Osteoblast (primary cell): ENCODE measurements at regions not wholly inside any gene's neighbourhood (a gene's known extent, or its start where the extent isn't known, plus 50 kb on each side); places are given as distances from the start of the nearest gene placed in this dataset.

ENCODE experiments used
- DNase-seq: peaks from one replicate; pipeline ENCODE4 v3.0.0; 2011; ENCODE audit warnings: low spot score, mixed read lengths; ENCODE audit not compliant: insufficient read length; ENCODE audit errors: missing footprints
- H2AFZ ChIP-seq: 2 replicates; pipeline ENCODE4 v1.6.0; 2011; ENCODE audit warnings: mild to moderate bottlenecking, low read length
- H3K27ac ChIP-seq: 2 replicates; pipeline ENCODE4 v1.5.1; 2011; ENCODE audit warnings: mild to moderate bottlenecking, low read depth, low read length, moderate library complexity
- H3K27me3 ChIP-seq: 2 replicates; pipeline ENCODE4 v1.6.0; 2012; ENCODE audit warnings: mild to moderate bottlenecking, control low read depth, inconsistent platforms, low read length, moderate library complexity; ENCODE audit not compliant: insufficient read depth
- H3K36me3 ChIP-seq: 2 replicates; pipeline ENCODE4 v1.5.1; 2011; ENCODE audit warnings: mild to moderate bottlenecking, low read length, control low read depth, moderate library complexity; ENCODE audit not compliant: insufficient read depth
- H3K4me1 ChIP-seq: 2 replicates; pipeline ENCODE4 v1.5.1; 2011; ENCODE audit warnings: mild to moderate bottlenecking, low read length, control low read depth, moderate library complexity; ENCODE audit not compliant: insufficient read depth
- H3K4me2 ChIP-seq: 2 replicates; pipeline ENCODE4 v1.6.0; 2011; ENCODE audit warnings: mild to moderate bottlenecking, low read length; ENCODE audit not compliant: insufficient read depth
- H3K4me3 ChIP-seq: fragments of 200-600 bp; sonication (generic); 3 replicates; pipeline ENCODE4 v1.5.1; 2012; ENCODE audit warnings: mild to moderate bottlenecking, low read length, inconsistent platforms; ENCODE audit not compliant: insufficient read depth
- H3K79me2 ChIP-seq: 2 replicates; pipeline ENCODE4 v1.6.0; 2012; ENCODE audit warnings: mild to moderate bottlenecking, low read length, control low read depth, inconsistent platforms; ENCODE audit not compliant: insufficient read depth
- H3K9me3 ChIP-seq: 2 replicates; pipeline ENCODE4 v1.5.1; 2011; ENCODE audit warnings: low read depth, low read length, control low read depth
- H4K20me1 ChIP-seq: 2 replicates; pipeline ENCODE4 v1.6.0; 2012; ENCODE audit warnings: mild to moderate bottlenecking, low read length, control low read depth; ENCODE audit not compliant: insufficient read depth
- TF ChIP-seq, protein P1 (sequence below): IDR thresholded peaks from 2 replicates; pipeline ENCODE4 v1.5.1; 2011; ENCODE audit warnings: mild to moderate bottlenecking, low read depth, low read length, moderate library complexity; ENCODE audit errors: extremely low read depth

GRCh38 chr5:116766470-116766947 lies 191.9 kb upstream of the SEMA6A start:
- Histone ChIP-seq H3K4me1 (no peaks in the 10 kb centered on the region), H3K4me2 (no peak overlapping the region), H4K20me1 (no peaks in the 10 kb centered on the region), H2AFZ (no peak overlapping the region), H3K36me3 (no peaks in the 10 kb centered on the region), H3K79me2 (no peaks in the 10 kb centered on the region), H3K27me3 (no peaks in the 10 kb centered on the region), H3K9me3 (peaks cover 2% of the 10 kb centered on the region), H3K4me3 (no peak overlapping the region), H3K27ac (no peak overlapping the region)
- DNase-seq: no peak
- TF ChIP-seq, protein P1, sequence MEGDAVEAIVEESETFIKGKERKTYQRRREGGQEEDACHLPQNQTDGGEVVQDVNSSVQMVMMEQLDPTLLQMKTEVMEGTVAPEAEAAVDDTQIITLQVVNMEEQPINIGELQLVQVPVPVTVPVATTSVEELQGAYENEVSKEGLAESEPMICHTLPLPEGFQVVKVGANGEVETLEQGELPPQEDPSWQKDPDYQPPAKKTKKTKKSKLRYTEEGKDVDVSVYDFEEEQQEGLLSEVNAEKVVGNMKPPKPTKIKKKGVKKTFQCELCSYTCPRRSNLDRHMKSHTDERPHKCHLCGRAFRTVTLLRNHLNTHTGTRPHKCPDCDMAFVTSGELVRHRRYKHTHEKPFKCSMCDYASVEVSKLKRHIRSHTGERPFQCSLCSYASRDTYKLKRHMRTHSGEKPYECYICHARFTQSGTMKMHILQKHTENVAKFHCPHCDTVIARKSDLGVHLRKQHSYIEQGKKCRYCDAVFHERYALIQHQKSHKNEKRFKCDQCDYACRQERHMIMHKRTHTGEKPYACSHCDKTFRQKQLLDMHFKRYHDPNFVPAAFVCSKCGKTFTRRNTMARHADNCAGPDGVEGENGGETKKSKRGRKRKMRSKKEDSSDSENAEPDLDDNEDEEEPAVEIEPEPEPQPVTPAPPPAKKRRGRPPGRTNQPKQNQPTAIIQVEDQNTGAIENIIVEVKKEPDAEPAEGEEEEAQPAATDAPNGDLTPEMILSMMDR: no peak

DNA sequence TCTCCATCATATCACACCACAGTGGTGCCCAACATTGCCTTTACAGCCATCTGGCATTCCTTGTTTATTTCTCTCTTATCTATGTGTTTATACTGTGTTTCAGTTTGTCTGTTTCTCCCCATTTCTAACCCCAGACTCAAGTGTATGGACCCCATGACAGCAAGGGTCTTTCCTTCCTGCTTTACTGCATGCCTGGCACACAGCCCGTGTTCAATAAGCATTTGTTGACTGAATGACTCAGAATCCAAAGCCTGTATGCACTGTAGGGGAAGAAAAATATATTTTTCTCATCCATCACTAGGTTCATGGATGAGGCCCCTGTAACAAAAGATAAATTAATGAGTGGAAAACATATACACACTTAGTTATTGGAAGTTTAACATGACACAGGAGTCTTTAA lies 190.8 kb upstream of the SEMA6A start:
- no peaks in the 10 kb centered on the region for H4K20me1 ChIP-seq
- DNase-seq: no peak
- no peak overlapping the region for H2AFZ ChIP-seq
- no peak overlapping the region for H3K4me3 ChIP-seq
- no peak overlapping the region for H3K27ac ChIP-seq
- TF ChIP-seq, protein P1: no peak
- H3K27me3 ChIP-seq: no peaks in the 10 kb centered on the region
- no peaks in the 10 kb centered on the region for H3K79me2 ChIP-seq
- H3K9me3 ChIP-seq: no peaks in the 10 kb centered on the region
- H3K36me3 ChIP-seq: no peaks in the 10 kb centered on the region
- no peak overlapping the region for H3K4me2 ChIP-seq
- no peaks in the 10 kb centered on the region for H3K4me1 ChIP-seq

GRCh38 chr5:116764941-116765340 lies 190.3 kb upstream of the SEMA6A start:
- Histone ChIP-seq H3K36me3 (no peaks in the 10 kb centered on the region), H3K4me1 (no peaks in the 10 kb centered on the region), H3K4me2 (no peak overlapping the region), H3K79me2 (no peaks in the 10 kb centered on the region), H3K9me3 (no peaks in the 10 kb centered on the region), H2AFZ (no peak overlapping the region), H3K27me3 (no peaks in the 10 kb centered on the region), H3K4me3 (no peak overlapping the region), H4K20me1 (no peaks in the 10 kb centered on the region), H3K27ac (no peak overlapping the region)
- TF ChIP-seq, protein P1: no peak
- no peak for DNase-seq

DNA sequence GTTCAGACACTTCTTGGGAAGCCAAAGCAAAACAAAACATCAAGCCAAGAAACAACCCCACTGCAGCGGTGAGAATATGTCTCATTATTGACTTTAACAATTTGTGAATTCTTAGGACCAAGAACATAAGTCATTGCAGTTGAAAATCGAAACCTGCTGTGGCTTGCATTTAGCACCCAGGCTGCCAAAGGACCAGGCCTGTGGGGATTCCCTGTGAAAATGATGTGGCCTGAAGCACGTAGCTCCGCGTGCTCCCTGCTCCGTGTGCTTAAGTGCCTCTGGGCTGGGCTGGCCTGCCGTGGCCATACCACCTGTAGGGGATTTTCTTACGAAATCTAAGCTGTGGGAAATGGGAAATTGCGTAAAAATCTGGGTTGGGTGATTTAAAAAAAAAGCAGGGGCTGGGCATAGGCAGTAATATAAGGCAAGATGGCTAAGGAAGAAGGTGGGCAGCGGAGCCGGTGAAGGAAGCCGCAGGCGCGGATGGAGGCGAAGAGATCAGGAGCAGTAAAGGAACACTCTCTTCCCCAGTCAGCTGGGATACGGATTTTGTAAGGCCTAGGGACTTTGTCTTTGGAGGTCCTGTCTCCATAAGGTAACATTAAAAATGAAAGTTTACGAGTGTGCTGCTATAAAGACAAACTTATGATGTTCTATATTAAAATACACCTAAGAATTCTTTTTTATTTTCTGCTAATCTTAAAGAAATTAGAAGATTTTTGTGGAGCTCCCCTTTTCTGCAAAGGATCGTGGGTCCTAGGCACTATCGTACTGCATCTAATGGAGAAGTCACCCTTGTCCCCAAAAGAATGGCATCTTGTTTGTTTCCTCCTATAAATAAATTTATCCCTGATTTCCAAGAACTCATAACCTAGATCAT lies 189.6 kb upstream of the SEMA6A start:
- Histone ChIP-seq H3K36me3 (no peaks in the 10 kb centered on the region), H3K79me2 (no peaks in the 10 kb centered on the region), H3K4me3 (no peak overlapping the region), H3K4me1 (no peaks in the 10 kb centered on the region), H3K27me3 (no peaks in the 10 kb centered on the region), H2AFZ (no peak overlapping the region), H3K4me2 (no peak overlapping the region), H3K27ac (no peak overlapping the region), H3K9me3 (no peaks in the 10 kb centered on the region), H4K20me1 (no peaks in the 10 kb centered on the region)
- TF ChIP-seq, protein P1: no peak
- DNase-seq: no peak
